SK-N-SH (cell line): ENCODE measurements at regions not wholly inside any gene's neighbourhood (a gene's known extent, or its start where the extent isn't known, plus 50 kb on each side); places are given as distances from the start of the nearest gene placed in this dataset.

Experiments used
- CTCF ChIA-PET: fragments of 300-600, 350-600 bp; formaldehyde crosslinking; extraction: SDS; loops from one replicate; lab custom pipeline; 2021; lab: Yijun Ruan, JAX
- POLR2A ChIA-PET: fragments of 350-600 bp; sonication (Branson Sonifier 250); formaldehyde crosslinking; extraction: SDS; loops from one replicate; lab custom pipeline; 2020; ENCODE audit warnings: antibody characterized with exemption, inconsistent platforms; lab: Yijun Ruan, JAX
- DNase-seq: peaks from one replicate; pipeline ENCODE4 v3.0.0; 2012
- H2AFZ ChIP-seq: fragments of 200-600 bp; sonication (generic); 2 replicates; pipeline ENCODE4 v1.8.1; 2016; ENCODE audit warnings: antibody characterized with exemption, mild to moderate bottlenecking, low read depth
- H3F3A ChIP-seq: fragments of 200-600 bp; sonication (generic); replicated peaks from 2 replicates; pipeline ENCODE3; 2016; ENCODE audit warnings: antibody characterized with exemption, mild to moderate bottlenecking; ENCODE audit not compliant: insufficient read depth
- H3K27ac ChIP-seq, 2 experiments: fragments of 200-500 bp in 1 of 2; fragments of 200-600 bp in 1 of 2; sonication (Bioruptor generic) in 1 of 2; sonication (generic), shearing (Covaris generic) in 1 of 2; 2 replicates each; pipeline versions ENCODE4 v1.5.1 to v1.6.1; 2014 to 2016; ENCODE audit warnings: low read depth in 2 of 2, inconsistent platforms in 1 of 2, low read length in 1 of 2, mild to moderate bottlenecking in 1 of 2, mixed read lengths in 1 of 2
- H3K27me3 ChIP-seq: fragments of 200-600 bp; sonication (generic), shearing (Covaris generic); 2 replicates; pipeline ENCODE4 v1.6.1; 2016; ENCODE audit warnings: mixed run types; ENCODE audit not compliant: insufficient read depth
- H3K36me3 ChIP-seq, 2 experiments: fragments of 200-500 bp in 1 of 2; fragments of 200-600 bp in 1 of 2; sonication (Bioruptor generic) in 1 of 2; sonication (generic) in 1 of 2; replicated peaks in 1 of 2; 2 replicates each; pipeline versions ENCODE3 to v1.5.1; 2014 to 2016; ENCODE audit warnings: low read length in 1 of 2, mild to moderate bottlenecking in 1 of 2; ENCODE audit not compliant: insufficient read depth in 2 of 2, control insufficient read depth in 1 of 2
- H3K4me1 ChIP-seq, 2 experiments: fragments of 200-500 bp in 1 of 2; fragments of 200-600 bp in 1 of 2; sonication (Bioruptor generic) in 1 of 2; sonication (generic), shearing (Covaris generic) in 1 of 2; 2 replicates each; pipeline versions ENCODE4 v1.5.1 to v1.6.1; 2014 to 2016; ENCODE audit warnings: low read depth in 1 of 2, low read length in 1 of 2, mixed run types in 1 of 2; ENCODE audit not compliant: insufficient read depth in 2 of 2, control insufficient read depth in 1 of 2
- H3K4me2 ChIP-seq: fragments of 200-600 bp; sonication (generic), shearing (Covaris generic); 2 replicates; pipeline ENCODE4 v1.6.1; 2017; ENCODE audit warnings: mixed run types
- H3K4me3 ChIP-seq, 2 experiments: fragments of 200-500 bp in 1 of 2; fragments of 200-600 bp in 1 of 2; sonication (Bioruptor generic) in 1 of 2; sonication (generic), shearing (Covaris generic) in 1 of 2; 2 replicates each; pipeline versions ENCODE4 v1.5.1 to v1.8.1; 2014 to 2016; ENCODE audit warnings: low read depth in 2 of 2, inconsistent platforms in 1 of 2, low read length in 1 of 2, mild to moderate bottlenecking in 1 of 2, mixed read lengths in 1 of 2, moderate library complexity in 1 of 2
- H3K79me2 ChIP-seq: fragments of 200-600 bp; sonication (generic); 2 replicates; pipeline ENCODE4 v1.8.1; 2017; ENCODE audit warnings: mild to moderate bottlenecking; ENCODE audit not compliant: insufficient read depth
- H3K9ac ChIP-seq: fragments of 200-600 bp; sonication (generic); 2 replicates; pipeline ENCODE4 v1.6.1; 2017; ENCODE audit warnings: mixed run types
- H3K9me2 ChIP-seq: fragments of 200-600 bp; sonication (generic); 2 replicates; pipeline ENCODE4 v1.6.1; 2017; ENCODE audit warnings: mixed run types
- H3K9me3 ChIP-seq: fragments of 200-600 bp; sonication (generic); 2 replicates; pipeline ENCODE4 v1.6.1; 2017; ENCODE audit warnings: mixed run types, mild to moderate bottlenecking, moderate library complexity
- H4K20me1 ChIP-seq: fragments of 200-600 bp; sonication (generic); 2 replicates; pipeline ENCODE4 v1.6.1; 2017; ENCODE audit warnings: mild to moderate bottlenecking, mixed run types; ENCODE audit not compliant: insufficient read depth
- FOSL2 ChIP-seq: IDR thresholded peaks from 2 replicates; pipeline ENCODE4 v1.4.0; 2012; ENCODE audit warnings: low read depth, mild to moderate bottlenecking, moderate library complexity, borderline replicate concordance
- FOXJ3 ChIP-seq: sonication (generic); formaldehyde crosslinking; IDR thresholded peaks from 2 replicates; pipeline ENCODE4 v1.5.1; 2020; ENCODE audit warnings: mild to moderate bottlenecking, missing genetic modification reagents
- GABPA ChIP-seq: IDR thresholded peaks from 2 replicates; pipeline ENCODE4 v1.4.0; 2012; ENCODE audit warnings: low read depth, mild to moderate bottlenecking
- MEF2A ChIP-seq: IDR thresholded peaks from 2 replicates; pipeline ENCODE4 v1.4.0; 2012; ENCODE audit warnings: low read depth, borderline replicate concordance
- POLR2AphosphoS5 ChIP-seq: IDR thresholded peaks from 2 replicates; pipeline ENCODE4 v1.6.1; 2012; ENCODE audit warnings: low read depth, low read length
- RAD21 ChIP-seq: IDR thresholded peaks from 2 replicates; pipeline ENCODE4 v1.6.1; 2012; ENCODE audit warnings: mild to moderate bottlenecking, low read length
- RCOR1 ChIP-seq: fragments of 150-350 bp; IDR thresholded peaks from 2 replicates; pipeline ENCODE4 v1.6.1; 2017; ENCODE audit warnings: antibody characterized with exemption, low read length
- SIN3A ChIP-seq: IDR thresholded peaks from 2 replicates; pipeline ENCODE4 v1.6.1; 2012; ENCODE audit warnings: low read depth, mild to moderate bottlenecking, low read length, moderate library complexity, borderline replicate concordance
- SMC3 ChIP-seq: IDR thresholded peaks from 2 replicates; pipeline ENCODE4 v1.6.1; 2012; ENCODE audit warnings: low read depth, low read length, improper control_type of control experiment
- TAF1 ChIP-seq: IDR thresholded peaks from 2 replicates; pipeline ENCODE4 v1.6.1; 2012; ENCODE audit warnings: low read depth, mild to moderate bottlenecking, low read length, moderate library complexity, borderline replicate concordance
- TEAD4 ChIP-seq: IDR thresholded peaks from 2 replicates; pipeline ENCODE4 v1.4.0; 2012; ENCODE audit warnings: mild to moderate bottlenecking, borderline replicate concordance; ENCODE audit not compliant: insufficient read depth
- WGBS: methylation state at CpG from one replicate; pipeline ENCODE4 v1.1.6; 2017; ENCODE audit warnings: low lambda C conversion rate; 5-methylcytosine and 5-hydroxymethylcytosine counted together
- TF ChIP-seq, protein P1 (sequence below): fragments of 150-350 bp; IDR thresholded peaks from 2 replicates; pipeline ENCODE4 v1.6.1; 2016; ENCODE audit warnings: mild to moderate bottlenecking, low read depth, low read length
- TF ChIP-seq, protein P2 (sequence below): fragments of 150-350 bp; IDR thresholded peaks from 2 replicates; pipeline ENCODE4 v1.6.1; 2017; ENCODE audit warnings: antibody characterized with exemption, low read length, low read depth, borderline replicate concordance
- TF ChIP-seq, protein P3 (sequence below): IDR thresholded peaks from 2 replicates; pipeline ENCODE4; 2012

DNA sequence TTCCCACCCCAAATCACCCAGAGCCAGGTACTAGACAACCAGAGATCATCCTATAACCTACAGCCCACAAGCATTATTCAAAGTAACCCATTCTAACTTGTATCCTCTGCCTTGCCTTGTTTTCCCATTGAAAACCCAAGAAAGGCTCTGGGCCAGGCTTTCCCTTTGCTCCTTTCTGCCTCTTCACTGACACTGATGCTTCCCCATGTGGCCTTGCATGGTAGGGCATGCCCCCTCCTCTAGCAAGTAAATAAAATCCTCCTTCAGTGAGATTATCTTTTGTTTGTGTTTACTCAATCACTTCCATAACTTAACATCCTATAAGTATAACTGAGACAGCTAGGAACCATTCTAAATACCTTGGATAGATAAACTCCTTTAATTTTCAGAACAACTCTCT is 65.6 kb upstream of the FAR1 start:
- Histone ChIP-seq H3F3A (no peaks in the 10 kb centered on the region), H3K27ac (no peak overlapping the region), H3K36me3 (no peaks in the 10 kb centered on the region), H4K20me1 (no peaks in the 10 kb centered on the region), H3K9ac (no peak overlapping the region), H3K4me3 (no peak overlapping the region), H3K9me2 (no peaks in the 10 kb centered on the region), H2AFZ (no peak overlapping the region), H3K27me3 (no peaks in the 10 kb centered on the region), H3K9me3 (no peaks in the 10 kb centered on the region), H3K4me2 (no peak overlapping the region), H3K79me2 (no peaks in the 10 kb centered on the region), H3K4me1 (no peaks in the 10 kb centered on the region)
- ChIA-PET POLR2A (no interaction called here), CTCF (no interaction called here)
- TF ChIP-seq, protein P1, sequence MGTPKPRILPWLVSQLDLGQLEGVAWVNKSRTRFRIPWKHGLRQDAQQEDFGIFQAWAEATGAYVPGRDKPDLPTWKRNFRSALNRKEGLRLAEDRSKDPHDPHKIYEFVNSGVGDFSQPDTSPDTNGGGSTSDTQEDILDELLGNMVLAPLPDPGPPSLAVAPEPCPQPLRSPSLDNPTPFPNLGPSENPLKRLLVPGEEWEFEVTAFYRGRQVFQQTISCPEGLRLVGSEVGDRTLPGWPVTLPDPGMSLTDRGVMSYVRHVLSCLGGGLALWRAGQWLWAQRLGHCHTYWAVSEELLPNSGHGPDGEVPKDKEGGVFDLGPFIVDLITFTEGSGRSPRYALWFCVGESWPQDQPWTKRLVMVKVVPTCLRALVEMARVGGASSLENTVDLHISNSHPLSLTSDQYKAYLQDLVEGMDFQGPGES, result no peak
- TF ChIP-seq FOSL2, result no peak
- TF ChIP-seq POLR2AphosphoS5, result no peak
- TF ChIP-seq FOXJ3 (CRISPR knock-in tag), result no peak
- TF ChIP-seq RAD21, result no peak
- no peak for DNase-seq

DNA sequence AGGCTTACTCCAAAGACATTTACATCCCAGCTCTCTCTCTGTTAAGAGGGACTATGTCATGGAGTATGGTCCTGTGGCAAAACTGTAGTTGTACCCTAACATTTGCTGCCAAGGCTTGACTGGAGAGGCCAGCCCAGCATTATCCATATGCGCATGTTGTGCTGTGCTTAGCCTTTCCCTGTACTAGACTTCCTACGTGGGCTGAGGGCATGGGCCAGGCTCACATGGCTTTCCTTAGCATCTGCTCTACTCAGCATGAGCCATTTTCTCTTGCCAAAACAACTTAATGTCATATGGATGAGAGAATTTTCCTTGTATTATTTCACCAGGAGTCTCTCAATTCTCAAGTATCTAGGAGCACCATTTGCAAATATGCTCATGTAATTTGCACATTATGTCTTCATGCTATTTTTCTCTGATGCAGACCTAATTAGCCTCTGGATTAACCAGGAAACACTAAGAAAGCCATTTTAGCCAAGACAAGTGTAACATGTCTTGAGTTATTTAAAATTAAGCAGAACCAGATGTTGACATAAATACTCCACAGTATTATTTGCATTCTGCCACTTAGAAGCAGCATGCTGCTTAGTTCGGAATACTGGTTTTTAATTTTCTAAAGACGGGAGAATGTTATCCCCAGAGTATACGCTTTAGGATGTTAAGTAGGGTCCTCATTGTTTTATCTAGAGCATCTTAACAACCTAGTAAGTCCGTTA is 71.7 kb upstream of the FAR1 start:
- no peak overlapping the region for H3K4me3 ChIP-seq

More for the DNA sequence above, 71.7 kb upstream of the FAR1 start:
- no peak overlapping the region for H2AFZ ChIP-seq
- WGBS, result 30% methylated on average over 6 of the region's 6 CpGs
- no peaks in the 10 kb centered on the region for H3K79me2 ChIP-seq
- ChIA-PET POLR2A (no interaction called here), CTCF (no interaction called here)
- H3K9me3 ChIP-seq, result no peaks in the 10 kb centered on the region
- H3K27me3 ChIP-seq, result no peaks in the 10 kb centered on the region
- H3K4me1 ChIP-seq, result peaks cover 0 to 8% of the 10 kb centered on the region in 2 experiments; a peak in 1 of 4 replicates
- H3K36me3 ChIP-seq, result no peaks in the 10 kb centered on the region
- H3F3A ChIP-seq, result no peaks in the 10 kb centered on the region
- no peak overlapping the region for H3K9ac ChIP-seq
- no peaks in the 10 kb centered on the region for H3K9me2 ChIP-seq
- no peaks in the 10 kb centered on the region for H4K20me1 ChIP-seq
- H3K4me2 ChIP-seq, result no peak overlapping the region
- TF ChIP-seq GABPA, result no peak
- TF ChIP-seq SMC3, result no peak
- no peak for TF ChIP-seq POLR2AphosphoS5
- no peak for TF ChIP-seq TEAD4
- TF ChIP-seq MEF2A, result no peak
- no peak for TF ChIP-seq SIN3A
- no peak for TF ChIP-seq RCOR1
- no peak for TF ChIP-seq TAF1
- TF ChIP-seq, protein P2, sequence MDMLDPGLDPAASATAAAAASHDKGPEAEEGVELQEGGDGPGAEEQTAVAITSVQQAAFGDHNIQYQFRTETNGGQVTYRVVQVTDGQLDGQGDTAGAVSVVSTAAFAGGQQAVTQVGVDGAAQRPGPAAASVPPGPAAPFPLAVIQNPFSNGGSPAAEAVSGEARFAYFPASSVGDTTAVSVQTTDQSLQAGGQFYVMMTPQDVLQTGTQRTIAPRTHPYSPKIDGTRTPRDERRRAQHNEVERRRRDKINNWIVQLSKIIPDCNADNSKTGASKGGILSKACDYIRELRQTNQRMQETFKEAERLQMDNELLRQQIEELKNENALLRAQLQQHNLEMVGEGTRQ, result no peak
- TF ChIP-seq, protein P3, sequence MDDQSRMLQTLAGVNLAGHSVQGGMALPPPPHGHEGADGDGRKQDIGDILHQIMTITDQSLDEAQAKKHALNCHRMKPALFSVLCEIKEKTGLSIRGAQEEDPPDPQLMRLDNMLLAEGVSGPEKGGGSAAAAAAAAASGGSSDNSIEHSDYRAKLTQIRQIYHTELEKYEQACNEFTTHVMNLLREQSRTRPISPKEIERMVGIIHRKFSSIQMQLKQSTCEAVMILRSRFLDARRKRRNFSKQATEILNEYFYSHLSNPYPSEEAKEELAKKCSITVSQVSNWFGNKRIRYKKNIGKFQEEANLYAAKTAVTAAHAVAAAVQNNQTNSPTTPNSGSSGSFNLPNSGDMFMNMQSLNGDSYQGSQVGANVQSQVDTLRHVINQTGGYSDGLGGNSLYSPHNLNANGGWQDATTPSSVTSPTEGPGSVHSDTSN, result no peak
- no peak overlapping the region for H3K27ac ChIP-seq
- DNase-seq, result no peak
